ENCODE measurements at regions not wholly inside any gene's neighbourhood (a gene's known extent, or its start where the extent isn't known, plus 50 kb on each side); places are given as distances from the start of the nearest gene placed in this dataset.

DNA sequence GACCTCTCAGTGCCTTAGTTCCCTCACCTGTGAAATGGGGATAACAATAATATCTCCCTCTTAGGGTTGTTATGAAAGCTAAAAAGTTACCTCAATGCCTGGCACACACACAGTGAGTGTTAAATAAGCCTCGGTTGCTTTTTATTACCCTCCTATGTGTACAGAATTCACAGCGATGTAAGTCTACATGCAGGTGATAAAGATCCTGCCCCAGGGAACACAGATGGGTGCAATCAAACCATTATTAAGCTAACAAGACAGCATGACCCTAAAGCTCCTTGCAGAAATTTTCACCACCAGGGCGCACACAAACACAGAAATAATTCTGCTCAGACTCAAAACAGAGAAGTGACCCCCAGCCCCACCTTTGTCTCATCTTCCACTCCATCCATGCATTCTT, 261.9 kb downstream of the SNX10 start:
- TF ChIP-seq POLR2A (IDR thresholded peaks at IDR 0.05) (no peak), POLR2AphosphoS5 (IDR thresholded peaks at IDR 0.05; ENCODE audit: insufficient read depth in 1 of 2, low read depth in 1 of 2) (no peak)
- TF ChIP-seq, protein P1, sequence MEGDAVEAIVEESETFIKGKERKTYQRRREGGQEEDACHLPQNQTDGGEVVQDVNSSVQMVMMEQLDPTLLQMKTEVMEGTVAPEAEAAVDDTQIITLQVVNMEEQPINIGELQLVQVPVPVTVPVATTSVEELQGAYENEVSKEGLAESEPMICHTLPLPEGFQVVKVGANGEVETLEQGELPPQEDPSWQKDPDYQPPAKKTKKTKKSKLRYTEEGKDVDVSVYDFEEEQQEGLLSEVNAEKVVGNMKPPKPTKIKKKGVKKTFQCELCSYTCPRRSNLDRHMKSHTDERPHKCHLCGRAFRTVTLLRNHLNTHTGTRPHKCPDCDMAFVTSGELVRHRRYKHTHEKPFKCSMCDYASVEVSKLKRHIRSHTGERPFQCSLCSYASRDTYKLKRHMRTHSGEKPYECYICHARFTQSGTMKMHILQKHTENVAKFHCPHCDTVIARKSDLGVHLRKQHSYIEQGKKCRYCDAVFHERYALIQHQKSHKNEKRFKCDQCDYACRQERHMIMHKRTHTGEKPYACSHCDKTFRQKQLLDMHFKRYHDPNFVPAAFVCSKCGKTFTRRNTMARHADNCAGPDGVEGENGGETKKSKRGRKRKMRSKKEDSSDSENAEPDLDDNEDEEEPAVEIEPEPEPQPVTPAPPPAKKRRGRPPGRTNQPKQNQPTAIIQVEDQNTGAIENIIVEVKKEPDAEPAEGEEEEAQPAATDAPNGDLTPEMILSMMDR (IDR thresholded peaks at IDR 0.05) = no peak
- Histone ChIP-seq H3K27me3 (peaks cover 3% of the 10 kb centered on the region), H3K27ac (no peak overlapping the region), H3K4me3 (no peak overlapping the region), H3K9me3 (no peaks in the 10 kb centered on the region), H3K36me3 (no peaks in the 10 kb centered on the region), H3K4me1 (no peaks in the 10 kb centered on the region)
- intact Hi-C loops (cut with DNase I) = no loop called here
- no peak for DNase-seq (ENCODE audit: extremely low spot score in 2 of 2)

DNA sequence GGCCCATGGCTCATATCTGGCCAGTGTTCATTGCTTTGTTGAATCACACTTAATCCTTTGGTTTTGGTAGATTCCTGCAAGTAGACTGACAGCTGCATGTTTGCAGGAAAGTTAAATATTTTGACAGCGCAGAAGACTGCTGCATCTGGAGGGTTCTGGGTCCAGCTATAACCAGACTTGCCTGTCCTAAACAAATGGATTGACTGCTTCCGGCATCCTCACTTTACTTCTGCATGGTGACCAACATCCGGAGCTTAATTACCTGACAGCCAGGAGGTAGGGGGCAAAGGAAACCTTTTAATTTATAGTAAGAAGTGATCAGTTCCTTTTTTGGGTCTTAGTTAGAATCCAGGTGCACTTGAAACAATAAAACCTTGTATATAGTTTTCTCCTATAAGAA, 263.3 kb downstream of the SNX10 start:
- H3K4me3 ChIP-seq = no peak overlapping the region
- H3K27ac ChIP-seq = no peak overlapping the region
- H3K9me3 ChIP-seq = no peaks in the 10 kb centered on the region
- H3K27me3 ChIP-seq = peaks cover 3% of the 10 kb centered on the region
- no peaks in the 10 kb centered on the region for H3K4me1 ChIP-seq
- H3K36me3 ChIP-seq = no peaks in the 10 kb centered on the region
- DNase-seq (ENCODE audit: extremely low spot score in 2 of 2) = no peak
- intact Hi-C loops (cut with DNase I) = no loop called here
- TF ChIP-seq POLR2AphosphoS5 (IDR thresholded peaks at IDR 0.05; ENCODE audit: insufficient read depth in 1 of 2, low read depth in 1 of 2) = no peak
- TF ChIP-seq, protein P1 (IDR thresholded peaks at IDR 0.05) = no peak
- no peak for TF ChIP-seq POLR2A (IDR thresholded peaks at IDR 0.05)

DNA sequence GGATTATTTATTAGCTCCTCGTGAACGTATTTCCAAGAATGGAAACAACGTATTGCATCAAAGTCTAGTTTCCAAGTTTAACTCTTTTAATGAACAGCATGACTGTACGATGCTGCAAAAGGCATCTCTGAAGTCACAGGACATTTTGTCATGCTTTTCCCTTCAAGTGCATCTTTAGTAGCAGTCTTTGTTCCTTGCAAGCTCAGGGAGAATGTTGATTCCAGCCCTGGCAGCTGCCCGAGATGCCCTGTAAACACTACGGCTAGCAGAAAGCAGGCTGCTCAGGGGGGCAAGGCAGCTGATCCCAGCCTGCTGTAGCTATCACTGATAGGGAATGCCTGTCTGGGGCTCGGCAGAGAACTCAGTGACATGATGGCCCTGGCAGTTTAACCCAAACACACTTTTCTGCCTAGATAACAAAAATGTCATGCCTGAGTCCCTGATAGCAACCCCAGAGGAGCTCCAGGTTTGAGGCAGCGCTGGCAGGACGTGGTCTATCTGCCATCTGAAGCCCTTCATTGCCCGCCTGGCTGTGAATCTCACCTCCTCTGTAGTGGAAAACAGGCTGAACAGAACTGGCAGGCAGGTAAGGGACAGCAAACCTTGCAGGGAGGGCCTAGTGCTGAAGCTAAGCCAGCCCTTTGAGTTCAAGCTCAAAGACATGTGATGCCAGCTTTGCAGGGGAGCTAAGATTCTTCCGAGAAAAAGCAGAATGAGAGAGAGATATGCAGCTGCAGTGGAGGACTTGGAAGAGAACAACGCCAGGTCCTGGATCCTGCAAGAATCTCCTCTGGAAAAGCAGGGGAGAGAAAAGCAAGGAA, 264.6 kb downstream of the SNX10 start:
- H3K27ac ChIP-seq = no peak overlapping the region
- no peaks in the 10 kb centered on the region for H3K4me1 ChIP-seq
- no peaks in the 10 kb centered on the region for H3K9me3 ChIP-seq
- H3K36me3 ChIP-seq = no peaks in the 10 kb centered on the region
- no peak overlapping the region for H3K4me3 ChIP-seq
- H3K27me3 ChIP-seq = peaks cover 3% of the 10 kb centered on the region
- DNase-seq (ENCODE audit: extremely low spot score in 2 of 2) = no peak
- intact Hi-C loops (cut with DNase I) = no loop called here
- TF ChIP-seq POLR2AphosphoS5 (IDR thresholded peaks at IDR 0.05; ENCODE audit: insufficient read depth in 1 of 2, low read depth in 1 of 2) = no peak

DNA sequence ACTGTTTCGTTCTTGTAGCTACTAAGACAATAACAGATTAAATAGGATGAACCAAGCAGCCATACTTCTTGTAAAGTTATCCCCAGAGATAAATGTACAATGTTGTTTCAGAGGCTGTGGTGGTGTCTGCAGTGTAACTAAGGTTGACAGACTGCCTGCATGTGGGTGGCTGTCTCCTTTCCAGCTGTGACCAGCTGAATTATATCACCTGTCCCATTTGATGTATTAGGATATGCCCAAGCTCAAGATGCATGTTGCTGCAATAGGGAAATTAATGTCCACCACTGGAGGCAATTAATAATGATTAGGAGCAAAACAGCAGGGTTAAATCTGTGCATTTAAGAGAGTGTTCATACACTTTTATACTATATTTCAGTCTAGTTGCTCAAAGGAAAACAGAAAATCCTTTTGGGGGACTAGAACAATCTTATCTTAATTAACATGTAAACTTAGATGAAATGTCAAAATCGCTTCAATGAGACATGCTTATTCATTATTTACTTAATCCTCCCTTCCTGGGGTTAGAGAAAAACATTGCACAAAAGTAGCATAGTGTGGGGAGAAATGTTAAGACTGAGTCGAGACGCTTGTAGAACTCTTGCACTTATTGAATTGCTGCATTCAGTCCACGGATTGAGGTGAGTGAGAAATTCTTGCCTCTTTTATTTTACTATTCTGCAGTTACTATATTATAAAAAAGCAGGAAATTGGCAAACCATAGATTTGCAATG, 269.0 kb downstream of the SNX10 start:
- Histone ChIP-seq H3K27me3 (peaks cover 3% of the 10 kb centered on the region), H3K27ac (no peak overlapping the region), H3K4me1 (no peaks in the 10 kb centered on the region), H3K4me3 (no peak overlapping the region), H3K9me3 (no peaks in the 10 kb centered on the region), H3K36me3 (no peaks in the 10 kb centered on the region)
- TF ChIP-seq POLR2A (IDR thresholded peaks at IDR 0.05) (no peak), POLR2AphosphoS5 (IDR thresholded peaks at IDR 0.05; ENCODE audit: insufficient read depth in 1 of 2, low read depth in 1 of 2) (no peak)
- TF ChIP-seq, protein P1 (IDR thresholded peaks at IDR 0.05) = no peak
- intact Hi-C loops (cut with DNase I) = no loop called here
- no peak for DNase-seq (ENCODE audit: extremely low spot score in 2 of 2)

DNA sequence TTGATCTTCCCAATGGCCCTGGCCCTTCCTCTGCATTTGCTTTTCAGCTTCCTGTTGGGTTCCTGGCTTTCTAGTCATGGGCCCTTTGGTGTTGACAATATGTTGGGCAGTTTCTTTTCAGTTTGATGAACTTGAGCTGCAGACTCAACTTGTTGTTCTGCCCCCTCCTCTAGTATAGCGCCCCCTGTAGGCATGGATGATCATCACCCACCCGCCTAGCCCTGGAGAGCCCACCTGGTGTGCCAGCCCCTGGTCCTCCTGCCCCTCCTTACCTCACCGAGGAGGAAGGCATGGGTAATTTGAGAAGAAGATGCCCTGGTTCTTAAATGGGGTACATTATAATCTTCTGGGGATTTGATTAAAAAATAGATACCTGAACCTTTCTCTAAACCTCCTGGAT, 271.2 kb downstream of the SNX10 start:
- TF ChIP-seq, protein P1 (IDR thresholded peaks at IDR 0.05) = no peak
- TF ChIP-seq POLR2AphosphoS5 (IDR thresholded peaks at IDR 0.05; ENCODE audit: insufficient read depth in 1 of 2, low read depth in 1 of 2) (no peak), POLR2A (IDR thresholded peaks at IDR 0.05) (no peak)
- intact Hi-C loops (cut with DNase I) = no loop called here
- no peak for DNase-seq (ENCODE audit: extremely low spot score in 2 of 2)

More for the DNA sequence above, 271.2 kb downstream of the SNX10 start:
- H3K9me3 ChIP-seq = no peaks in the 10 kb centered on the region
- no peak overlapping the region for H3K27ac ChIP-seq
- H3K4me3 ChIP-seq = no peak overlapping the region
- H3K4me1 ChIP-seq = no peaks in the 10 kb centered on the region
- H3K36me3 ChIP-seq = no peaks in the 10 kb centered on the region
- H3K27me3 ChIP-seq = no peaks in the 10 kb centered on the region

Data from vagina (tissue), 2 donors.